Liver (tissue), 8 donors: ENCODE measurements at regions not wholly inside any gene's neighbourhood (a gene's known extent, or its start where the extent isn't known, plus 50 kb on each side); places are given as distances from the start of the nearest gene placed in this dataset.

Experiments
- DNase-seq: peaks from one replicate; pipeline ENCODE4 v3.0.0-alpha.2; 2017; ENCODE audit warnings: low spot score
- H3K27ac ChIP-seq, 2 donors: one replicate each; pipeline ENCODE4 v1.7.0; 2013; ENCODE audit warnings: inconsistent platforms in 2 of 2, low read length in 2 of 2, control low read depth in 1 of 2, low read depth in 1 of 2, mild to moderate bottlenecking in 1 of 2
- H3K27me3 ChIP-seq, 4 donors: one replicate each; pipeline versions ENCODE4 v1.6.1 to v1.7.0; 2013; ENCODE audit warnings: low read length in 3 of 4, inconsistent platforms in 1 of 4, mild to moderate bottlenecking in 1 of 4, moderate library complexity in 1 of 4; ENCODE audit not compliant: control insufficient read depth in 4 of 4, insufficient read depth in 4 of 4
- H3K36me3 ChIP-seq, 4 donors: one replicate each; pipeline versions ENCODE4 v1.6.1 to v1.7.0; 2013; ENCODE audit warnings: low read length in 3 of 4, mild to moderate bottlenecking in 3 of 4, low read depth in 1 of 4, moderate library complexity in 1 of 4; ENCODE audit not compliant: control insufficient read depth in 4 of 4, insufficient read depth in 3 of 4
- H3K4me1 ChIP-seq, 4 donors: one replicate each; pipeline versions ENCODE4 v1.6.1 to v1.7.0; 2013; ENCODE audit warnings: low read length in 3 of 4, mild to moderate bottlenecking in 3 of 4, moderate library complexity in 1 of 4; ENCODE audit not compliant: control insufficient read depth in 4 of 4, insufficient read depth in 4 of 4
- H3K4me3 ChIP-seq, 3 donors: one replicate each; pipeline versions ENCODE4 v1.6.1 to v1.7.0; 2013; ENCODE audit warnings: low read length in 3 of 3, control low read depth in 1 of 3, low read depth in 1 of 3, mild to moderate bottlenecking in 1 of 3
- H3K9ac ChIP-seq, 2 donors: one replicate each; pipeline ENCODE4 v1.7.0; 2013; ENCODE audit warnings: low read length in 2 of 2, mild to moderate bottlenecking in 2 of 2, moderate library complexity in 2 of 2, control low read depth in 1 of 2, low read depth in 1 of 2
- H3K9me3 ChIP-seq, 4 donors: one replicate each; pipeline versions ENCODE4 v1.6.1 to v1.7.0; 2013; ENCODE audit warnings: low read length in 3 of 4; ENCODE audit not compliant: control insufficient read depth in 4 of 4
- ATF3 ChIP-seq: IDR thresholded peaks from 2 replicates; pipeline ENCODE4 v1.6.1; 2016; ENCODE audit warnings: antibody characterized with exemption
- CTCF ChIP-seq: fragments of 150-350 bp; IDR thresholded peaks from 2 replicates; pipeline ENCODE4 v1.5.1; 2017; ENCODE audit warnings: improper control_type of control experiment, low read depth, low read length; ENCODE audit not compliant: missing input control
- EGR1 ChIP-seq, 2 donors: IDR thresholded peaks; 2 replicates each; pipeline ENCODE4 v1.6.1; 2016 to 2018; ENCODE audit warnings: antibody characterized with exemption in 2 of 2, low read depth in 2 of 2
- FOXA1 ChIP-seq: IDR thresholded peaks from 2 replicates; pipeline ENCODE4 v1.6.1; 2016; ENCODE audit warnings: antibody characterized with exemption
- FOXA2 ChIP-seq: IDR thresholded peaks from 2 replicates; pipeline ENCODE4 v1.6.1; 2016; ENCODE audit warnings: antibody characterized with exemption
- HNF4A ChIP-seq, 2 donors: conservative IDR thresholded peaks; 2 replicates each; pipeline ENCODE4 v1.6.1; 2016; ENCODE audit warnings: antibody characterized with exemption in 2 of 2, mild to moderate bottlenecking in 2 of 2
- HNF4G ChIP-seq: IDR thresholded peaks from 2 replicates; pipeline ENCODE4 v1.6.1; 2016; ENCODE audit warnings: antibody characterized with exemption
- JUND ChIP-seq, 2 donors: IDR thresholded peaks; 2 replicates each; pipeline ENCODE4 v1.6.1; 2016; ENCODE audit warnings: antibody characterized with exemption in 2 of 2
- MAX ChIP-seq: IDR thresholded peaks from 2 replicates; pipeline ENCODE4 v1.6.1; 2016; ENCODE audit warnings: antibody characterized with exemption
- RAD21 ChIP-seq, 2 donors: IDR thresholded peaks; 2 replicates each; pipeline ENCODE4 v1.6.1; 2016; ENCODE audit warnings: antibody characterized with exemption in 2 of 2, mild to moderate bottlenecking in 2 of 2
- REST ChIP-seq: IDR thresholded peaks from 2 replicates; pipeline ENCODE4 v1.6.1; 2016; ENCODE audit warnings: antibody characterized with exemption, mild to moderate bottlenecking
- RXRA ChIP-seq, 2 donors: IDR thresholded peaks; 2 replicates each; pipeline ENCODE4 v1.6.1; 2017 to 2018; ENCODE audit warnings: antibody characterized with exemption in 2 of 2, mild to moderate bottlenecking in 1 of 2
- SP1 ChIP-seq: IDR thresholded peaks from 2 replicates; pipeline ENCODE4 v1.6.1; 2018; ENCODE audit warnings: antibody characterized with exemption, mild to moderate bottlenecking
- YY1 ChIP-seq: IDR thresholded peaks from 2 replicates; pipeline ENCODE4 v1.6.1; 2016; ENCODE audit warnings: antibody characterized with exemption, mild to moderate bottlenecking
- WGBS: extraction: QIAGEN DNeasy Blood & Tissue Kit; methylation state at CpG from one replicate; pipeline ENCODE4 v1.1.7; 2013; 5-methylcytosine and 5-hydroxymethylcytosine counted together
- donor health status: healthy.
- donor health status: healthy.
- donor health status: healthy.
- donor health status: healthy.
- donor health status: healthy.

- no peak for TF ChIP-seq CTCF
These were observed 159.3 kb upstream of the GALNT17 start (continued) for GRCh38 chr7:70972693-70973092.

GRCh38 chr7:70975754-70976153 is 156.2 kb upstream of the GALNT17 start:
- H3K27me3 ChIP-seq = no peaks in the 10 kb centered on the region
- H3K9me3 ChIP-seq = peaks cover 0 to 7% (median 2%) of the 10 kb centered on the region in 4 donors
- no peak for DNase-seq
- no peak overlapping the region for H3K4me3 ChIP-seq
- H3K9ac ChIP-seq = no peak overlapping the region
- H3K4me1 ChIP-seq = no peaks in the 10 kb centered on the region
- TF ChIP-seq SP1 = no peak
- TF ChIP-seq RAD21 (IDR thresholded peaks at IDR 0.05) = no peak
- no peak for TF ChIP-seq YY1
- no peak for TF ChIP-seq FOXA1
- TF ChIP-seq HNF4G = no peak
- no peak for TF ChIP-seq JUND (IDR thresholded peaks at IDR 0.05)
- no peak overlapping the region for H3K27ac ChIP-seq
- no peaks in the 10 kb centered on the region for H3K36me3 ChIP-seq

GRCh38 chr7:70986297-70986696 is 145.6 kb upstream of the GALNT17 start:
- no peaks in the 10 kb centered on the region for H3K27me3 ChIP-seq

More at GRCh38 chr7:70986297-70986696, 145.6 kb upstream of the GALNT17 start:
- Histone ChIP-seq H3K9me3 (no peaks in the 10 kb centered on the region), H3K36me3 (no peaks in the 10 kb centered on the region), H3K9ac (no peak overlapping the region), H3K4me1 (peaks cover 0 to 1% (median 0%) of the 10 kb centered on the region in 4 donors), H3K4me3 (no peak overlapping the region), H3K27ac (no peak overlapping the region)
- TF ChIP-seq RAD21 (IDR thresholded peaks at IDR 0.05) = no peak
- TF ChIP-seq FOXA1 = no peak
- no peak for TF ChIP-seq CTCF
- TF ChIP-seq YY1 = no peak
- no peak for TF ChIP-seq HNF4A (conservative IDR thresholded peaks at IDR 0.05)
- TF ChIP-seq RXRA (IDR thresholded peaks at IDR 0.05) = no peak
- TF ChIP-seq REST = no peak
- TF ChIP-seq EGR1 (IDR thresholded peaks at IDR 0.05; ENCODE audit: low read depth in 2 of 2) = no peak
- TF ChIP-seq ATF3 = no peak
- TF ChIP-seq FOXA2 = no peak
- no peak for TF ChIP-seq MAX
- WGBS = 68% methylated on average over 2 of the region's 2 CpGs
- DNase-seq = no peak
